ENCODE measurements at regions not wholly inside any gene's neighbourhood (a gene's known extent, or its start where the extent isn't known, plus 50 kb on each side); places are given as distances from the start of the nearest gene placed in this dataset.

GRCh38 chrX:9317176-9317575, 147.7 kb upstream of the TBL1X start:
- ATAC-seq (no peak), DNase-seq (peak in 1 of 3 donors; percentile 42)
- H3K27ac ChIP-seq (ENCODE audit: low read length), result no peak overlapping the region
- H3K27me3 ChIP-seq (ENCODE audit: control insufficient read depth, insufficient read depth), result no peaks in the 10 kb centered on the region
- no peaks in the 10 kb centered on the region for H3K4me1 ChIP-seq (ENCODE audit: control insufficient read depth, insufficient read depth, low read length)
- intact Hi-C loops (cut with DNase I), result no loop called here
- H3K4me3 ChIP-seq (ENCODE audit: low read length), result no peak overlapping the region
- H3K9me3 ChIP-seq (ENCODE audit: control insufficient read depth, low read length), result no peaks in the 10 kb centered on the region
- 66% methylated on average over 7 of the region's 7 CpGs for WGBS

GRCh38 chrX:9318213-9318612, 146.6 kb upstream of the TBL1X start:
- intact Hi-C loops (cut with DNase I), result no loop called here
- Histone ChIP-seq H3K9me3 (ENCODE audit: control insufficient read depth, low read length) (no peaks in the 10 kb centered on the region), H3K4me1 (ENCODE audit: control insufficient read depth, insufficient read depth, low read length) (no peaks in the 10 kb centered on the region), H3K27me3 (ENCODE audit: control insufficient read depth, insufficient read depth) (no peaks in the 10 kb centered on the region), H3K4me3 (ENCODE audit: low read length) (no peak overlapping the region), H3K27ac (ENCODE audit: low read length) (no peak overlapping the region)
- WGBS, result 48% methylated on average over 3 of the region's 3 CpGs
- no peak for ATAC-seq
- DNase-seq, result no peak

- H3K9me3 ChIP-seq (ENCODE audit: control insufficient read depth, low read length), result no peaks in the 10 kb centered on the region
- H3K27me3 ChIP-seq (ENCODE audit: control insufficient read depth, insufficient read depth), result no peaks in the 10 kb centered on the region
- DNase-seq (no peak), ATAC-seq (no peak)
- H3K27ac ChIP-seq (ENCODE audit: low read length), result no peak overlapping the region
- intact Hi-C loops (cut with DNase I), result no loop called here
- WGBS, result 94% methylated on average over 14 of the region's 14 CpGs
- H3K4me3 ChIP-seq (ENCODE audit: low read length), result no peak overlapping the region
- no peaks in the 10 kb centered on the region for H3K4me1 ChIP-seq (ENCODE audit: control insufficient read depth, insufficient read depth, low read length)
Observed at GRCh38 chrX:9318766-9319165, 146.1 kb upstream of the TBL1X start.

GRCh38 chrX:9320940-9321339, 143.9 kb upstream of the TBL1X start:
- no peak for ATAC-seq
- 69% methylated on average over 7 of the region's 7 CpGs for WGBS

GRCh38 chrX:9324676-9325075, 140.2 kb upstream of the TBL1X start:
- ATAC-seq (no peak), DNase-seq (no peak)
- Histone ChIP-seq H3K4me1 (ENCODE audit: control insufficient read depth, insufficient read depth, low read length) (no peaks in the 10 kb centered on the region), H3K9me3 (ENCODE audit: control insufficient read depth, low read length) (no peaks in the 10 kb centered on the region), H3K27ac (ENCODE audit: low read length) (no peak overlapping the region), H3K4me3 (ENCODE audit: low read length) (no peak overlapping the region), H3K27me3 (ENCODE audit: control insufficient read depth, insufficient read depth) (no peaks in the 10 kb centered on the region)
- WGBS, result 84% methylated on average over 3 of the region's 3 CpGs
- intact Hi-C loops (cut with DNase I), result loop anchor here in 1 of 4 donors (5.0 kb wide), 1 partner anchor 263 kb away; no protein-coding TSS in a partner anchor

More at GRCh38 chrX:9320940-9321339, 143.9 kb upstream of the TBL1X start:
- intact Hi-C loops (cut with DNase I), result loop anchor here in 1 of 4 donors (5.0 kb wide), 1 partner anchor 266 kb away; no protein-coding TSS in a partner anchor
- no peak overlapping the region for H3K4me3 ChIP-seq (ENCODE audit: low read length)
- H3K9me3 ChIP-seq (ENCODE audit: control insufficient read depth, low read length), result no peaks in the 10 kb centered on the region
- no peak overlapping the region for H3K27ac ChIP-seq (ENCODE audit: low read length)
- H3K4me1 ChIP-seq (ENCODE audit: control insufficient read depth, insufficient read depth, low read length), result no peaks in the 10 kb centered on the region
- no peaks in the 10 kb centered on the region for H3K27me3 ChIP-seq (ENCODE audit: control insufficient read depth, insufficient read depth)
- DNase-seq, result no peak

- Histone ChIP-seq H3K27me3 (ENCODE audit: control insufficient read depth, insufficient read depth) (no peaks in the 10 kb centered on the region), H3K27ac (ENCODE audit: low read length) (no peak overlapping the region), H3K9me3 (ENCODE audit: control insufficient read depth, low read length) (no peaks in the 10 kb centered on the region), H3K4me3 (ENCODE audit: low read length) (no peak overlapping the region), H3K4me1 (ENCODE audit: control insufficient read depth, insufficient read depth, low read length) (no peaks in the 10 kb centered on the region)
- DNase-seq (no peak), ATAC-seq (no peak)
- WGBS, result 93% methylated on average over 6 of the region's 6 CpGs
- intact Hi-C loops (cut with DNase I), result no loop called here
Observed at GRCh38 chrX:9326369-9326768, 138.5 kb upstream of the TBL1X start.

- Histone ChIP-seq H3K27me3 (ENCODE audit: control insufficient read depth, insufficient read depth) (no peaks in the 10 kb centered on the region), H3K9me3 (ENCODE audit: control insufficient read depth, low read length) (no peaks in the 10 kb centered on the region), H3K4me3 (ENCODE audit: low read length) (no peak overlapping the region), H3K27ac (ENCODE audit: low read length) (no peak overlapping the region), H3K4me1 (ENCODE audit: control insufficient read depth, insufficient read depth, low read length) (no peaks in the 10 kb centered on the region)
- intact Hi-C loops (cut with DNase I), result no loop called here
- no peak for ATAC-seq
- DNase-seq, result no peak
- WGBS, result 95% methylated on average over 6 of the region's 6 CpGs
Observed at GRCh38 chrX:9327086-9327746, 137.6 kb upstream of the TBL1X start.

GRCh38 chrX:9327747-9328145, 137.1 kb upstream of the TBL1X start:
- ATAC-seq, result no peak
- 71% methylated on average over 5 of the region's 5 CpGs for WGBS
- intact Hi-C loops (cut with DNase I), result no loop called here

GRCh38 chrX:9329056-9329455, 135.8 kb upstream of the TBL1X start:
- no peak overlapping the region for H3K27ac ChIP-seq (ENCODE audit: low read length)
- intact Hi-C loops (cut with DNase I), result no loop called here
- WGBS, result 86% methylated on average over 5 of the region's 5 CpGs
- H3K27me3 ChIP-seq (ENCODE audit: control insufficient read depth, insufficient read depth), result no peaks in the 10 kb centered on the region
- DNase-seq (no peak), ATAC-seq (no peak)
- no peak overlapping the region for H3K4me3 ChIP-seq (ENCODE audit: low read length)
- H3K4me1 ChIP-seq (ENCODE audit: control insufficient read depth, insufficient read depth, low read length), result no peaks in the 10 kb centered on the region
- no peaks in the 10 kb centered on the region for H3K9me3 ChIP-seq (ENCODE audit: control insufficient read depth, low read length)

More at GRCh38 chrX:9327747-9328145, 137.1 kb upstream of the TBL1X start:
- Histone ChIP-seq H3K9me3 (ENCODE audit: control insufficient read depth, low read length) (no peaks in the 10 kb centered on the region), H3K4me3 (ENCODE audit: low read length) (no peak overlapping the region), H3K4me1 (ENCODE audit: control insufficient read depth, insufficient read depth, low read length) (no peaks in the 10 kb centered on the region), H3K27ac (ENCODE audit: low read length) (no peak overlapping the region), H3K27me3 (ENCODE audit: control insufficient read depth, insufficient read depth) (no peaks in the 10 kb centered on the region)
- DNase-seq, result no peak

- no peaks in the 10 kb centered on the region for H3K4me1 ChIP-seq (ENCODE audit: control insufficient read depth, insufficient read depth, low read length)
- intact Hi-C loops (cut with DNase I), result no loop called here
- no peak for DNase-seq
- no peaks in the 10 kb centered on the region for H3K27me3 ChIP-seq (ENCODE audit: control insufficient read depth, insufficient read depth)
- WGBS, result 81% methylated on average over 8 of the region's 8 CpGs
- no peak for ATAC-seq
- H3K27ac ChIP-seq (ENCODE audit: low read length), result no peak overlapping the region
- H3K9me3 ChIP-seq (ENCODE audit: control insufficient read depth, low read length), result no peaks in the 10 kb centered on the region
- H3K4me3 ChIP-seq (ENCODE audit: low read length), result no peak overlapping the region
Observed at GRCh38 chrX:9330249-9330982, 134.4 kb upstream of the TBL1X start.

GRCh38 chrX:9333873-9334560, 130.8 kb upstream of the TBL1X start:
- Histone ChIP-seq H3K27me3 (ENCODE audit: control insufficient read depth, insufficient read depth) (no peaks in the 10 kb centered on the region), H3K9me3 (ENCODE audit: control insufficient read depth, low read length) (no peaks in the 10 kb centered on the region), H3K4me3 (ENCODE audit: low read length) (no peak overlapping the region), H3K27ac (ENCODE audit: low read length) (no peak overlapping the region), H3K4me1 (ENCODE audit: control insufficient read depth, insufficient read depth, low read length) (peaks cover 4% of the 10 kb centered on the region)
- WGBS, result 44% methylated on average over 11 of the region's 11 CpGs
- no peak for ATAC-seq
- intact Hi-C loops (cut with DNase I), result no loop called here
- no peak for DNase-seq
